Stimulated activated CD4-positive, alpha-beta T cell treated with anti-CD3 and anti-CD28 coated beads, Interleukin-4, amount 100 ng/mL, for 1 hour (primary cell): ENCODE measurements at regions not wholly inside any gene's neighbourhood (a gene's known extent, or its start where the extent isn't known, plus 50 kb on each side); places are given as distances from the start of the nearest gene placed in this dataset.
"Not testable (repeated sequence)": the region's sequence is repeated elsewhere in the genome, so short reads cannot be mapped to it uniquely, and the experiment has no call there.

Experiments used
- DNase-seq: peaks from one replicate; pipeline ENCODE4 v3.0.0-alpha.2; 2020

DNA sequence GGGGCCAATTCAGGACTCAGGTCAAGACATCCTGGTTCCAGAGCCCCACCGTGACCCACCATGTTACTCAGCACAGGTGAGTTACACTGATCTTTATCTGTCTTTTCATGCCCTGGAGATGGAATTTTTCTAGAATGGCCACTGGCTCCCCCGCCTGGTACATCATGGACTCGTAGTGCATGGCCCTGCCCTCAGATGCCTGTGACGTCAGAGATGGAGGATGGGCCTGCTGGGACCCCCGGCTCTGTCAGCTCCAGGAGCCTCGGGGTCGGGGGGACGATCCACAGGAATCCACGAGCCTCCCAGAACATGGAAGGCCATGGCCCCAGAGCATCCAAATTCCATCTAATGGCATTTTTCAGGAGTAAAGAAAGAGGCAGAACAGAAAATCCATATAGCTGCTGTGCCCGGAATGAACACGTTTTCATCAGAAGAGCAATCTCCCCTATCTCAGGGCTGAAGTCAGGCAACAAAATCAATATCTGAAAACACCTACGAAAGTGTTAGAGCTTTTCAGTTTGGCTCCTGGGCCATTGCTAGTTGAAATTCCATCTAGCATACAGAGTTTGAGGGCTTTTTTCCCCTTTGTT is 146.7 kb upstream of the SFSWAP start:
- DNase-seq: not testable (repeated sequence)

DNA sequence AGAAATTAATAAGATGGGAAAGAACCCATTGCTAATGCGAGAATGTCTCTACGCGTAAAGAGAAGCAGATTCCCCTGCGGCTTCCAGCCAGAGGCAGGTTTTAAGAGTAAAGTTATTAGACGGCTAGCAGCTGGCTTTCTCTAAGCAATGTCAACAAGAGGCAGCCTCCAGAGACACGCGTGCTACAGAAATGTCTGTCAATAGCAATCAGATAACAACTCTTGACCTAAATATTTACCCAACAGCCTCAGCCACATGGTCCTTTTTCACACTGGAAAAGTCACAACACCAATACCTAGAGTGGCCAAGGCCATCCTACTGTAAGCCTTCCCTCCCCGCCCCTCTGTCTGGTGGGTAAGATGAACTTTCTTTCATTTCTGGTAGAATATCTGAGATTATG is 146.0 kb upstream of the SFSWAP start:
- DNase-seq: no peak

DNA sequence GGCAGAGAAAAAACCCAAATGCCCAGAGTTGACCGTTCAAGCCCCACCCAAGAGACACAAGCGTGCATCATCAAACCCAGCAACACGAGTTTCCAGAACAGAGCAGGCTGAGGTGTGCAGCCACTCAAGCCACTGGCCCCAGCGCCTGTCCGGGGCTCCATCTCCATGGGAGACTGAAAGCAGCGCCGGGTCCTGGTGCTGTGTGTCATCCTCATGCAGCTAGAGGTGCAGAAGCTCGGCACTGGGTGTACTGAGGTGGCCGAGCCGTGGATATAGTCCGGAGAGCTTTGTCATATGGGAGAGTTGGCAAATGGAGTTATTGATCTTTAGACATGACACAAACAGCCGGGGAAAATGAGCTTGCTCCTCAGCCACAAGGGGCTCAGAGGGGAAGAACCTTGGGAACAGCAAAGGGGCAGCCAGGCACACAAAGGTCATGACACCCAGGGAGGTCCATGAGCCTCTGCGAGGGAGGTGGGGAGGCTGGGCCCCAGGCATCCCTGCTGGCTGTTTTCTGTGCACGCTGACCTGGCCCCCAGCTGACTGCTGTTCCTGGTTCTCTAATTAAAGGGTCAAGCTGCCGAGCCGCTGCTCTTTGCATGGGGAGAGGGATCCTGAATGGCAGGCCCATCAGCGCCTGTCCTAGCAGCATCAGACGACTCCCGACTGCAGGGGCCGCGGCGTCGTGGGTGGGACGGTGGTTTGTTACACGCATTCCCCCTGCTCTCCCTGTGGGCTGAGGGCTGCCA is 145.4 kb upstream of the SFSWAP start:
- DNase-seq: no peak

DNA sequence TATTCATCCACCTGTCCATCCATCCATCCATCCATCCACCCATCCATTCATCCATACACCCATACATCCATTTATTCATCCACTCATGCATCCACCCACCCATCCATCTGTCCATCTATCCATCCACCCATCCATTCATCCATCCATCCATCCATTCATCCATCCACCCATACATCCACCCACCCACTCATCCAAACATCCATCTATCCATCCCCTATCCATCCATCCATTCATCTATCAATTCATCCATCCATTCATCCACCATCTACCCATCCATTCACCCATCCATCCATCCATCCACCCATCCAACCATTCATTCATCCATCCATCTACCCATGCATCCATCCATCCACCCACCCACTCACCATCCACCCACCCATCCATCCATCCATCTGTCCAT is 142.6 kb upstream of the SFSWAP start:
- no peak for DNase-seq

DNA sequence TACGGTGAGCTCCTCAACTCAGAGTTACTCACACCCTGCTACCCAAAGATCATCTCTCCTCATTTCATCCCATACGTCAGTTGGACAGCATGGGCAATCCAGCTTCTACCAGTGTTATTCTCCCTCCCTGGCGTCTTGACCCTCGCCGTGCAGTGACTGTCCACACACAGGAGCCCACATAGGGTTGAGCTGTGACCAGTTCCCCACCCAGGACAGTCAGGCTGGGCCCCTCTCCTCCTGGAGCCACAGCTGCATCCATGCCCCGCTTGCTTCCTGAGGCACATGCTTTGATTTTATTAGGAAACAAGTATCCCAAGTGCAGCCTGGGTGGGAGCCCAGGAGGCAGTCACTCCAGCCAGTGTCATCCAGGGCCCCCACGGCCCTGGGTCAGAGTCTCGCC is 140.3 kb upstream of the SFSWAP start:
- no peak for DNase-seq

DNA sequence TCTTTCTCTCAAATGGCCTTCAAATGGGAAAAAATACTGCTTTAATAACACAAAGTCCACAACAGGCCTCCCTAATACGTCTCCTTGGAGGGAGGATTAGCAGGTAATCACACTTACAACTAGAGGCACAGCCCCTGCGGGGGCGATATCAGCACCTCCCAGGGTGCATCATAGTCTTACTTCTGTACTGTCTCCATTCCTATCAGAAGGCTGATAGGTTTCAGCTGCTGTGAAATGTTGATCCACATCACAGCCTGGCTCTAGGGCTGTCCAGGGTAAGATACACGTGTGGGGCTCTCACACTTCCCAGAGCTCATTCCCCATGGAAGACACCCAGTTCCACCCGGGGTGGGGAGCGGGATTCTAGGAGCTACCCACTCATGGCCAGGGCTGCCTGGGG is 139.1 kb upstream of the SFSWAP start:
- DNase-seq: no peak

DNA sequence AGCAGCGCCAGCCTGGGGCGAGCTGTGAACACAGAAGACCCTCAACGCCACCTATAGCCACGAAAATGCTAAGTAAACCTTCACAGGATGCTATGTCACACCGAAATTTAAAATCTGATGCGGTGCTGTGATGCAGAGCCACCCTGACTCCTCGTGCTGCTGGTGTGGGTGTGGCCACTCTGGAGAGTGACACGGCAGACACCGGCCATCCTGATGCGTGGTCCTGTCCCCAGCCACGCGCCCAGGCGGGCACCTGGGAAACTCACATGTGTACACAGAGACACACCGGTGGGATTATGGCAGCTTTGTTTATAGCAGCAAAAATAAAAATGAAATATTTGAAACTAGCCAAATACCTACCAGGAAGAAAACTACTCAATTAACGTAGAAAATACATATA is 138.3 kb upstream of the SFSWAP start:
- DNase-seq: no peak

DNA sequence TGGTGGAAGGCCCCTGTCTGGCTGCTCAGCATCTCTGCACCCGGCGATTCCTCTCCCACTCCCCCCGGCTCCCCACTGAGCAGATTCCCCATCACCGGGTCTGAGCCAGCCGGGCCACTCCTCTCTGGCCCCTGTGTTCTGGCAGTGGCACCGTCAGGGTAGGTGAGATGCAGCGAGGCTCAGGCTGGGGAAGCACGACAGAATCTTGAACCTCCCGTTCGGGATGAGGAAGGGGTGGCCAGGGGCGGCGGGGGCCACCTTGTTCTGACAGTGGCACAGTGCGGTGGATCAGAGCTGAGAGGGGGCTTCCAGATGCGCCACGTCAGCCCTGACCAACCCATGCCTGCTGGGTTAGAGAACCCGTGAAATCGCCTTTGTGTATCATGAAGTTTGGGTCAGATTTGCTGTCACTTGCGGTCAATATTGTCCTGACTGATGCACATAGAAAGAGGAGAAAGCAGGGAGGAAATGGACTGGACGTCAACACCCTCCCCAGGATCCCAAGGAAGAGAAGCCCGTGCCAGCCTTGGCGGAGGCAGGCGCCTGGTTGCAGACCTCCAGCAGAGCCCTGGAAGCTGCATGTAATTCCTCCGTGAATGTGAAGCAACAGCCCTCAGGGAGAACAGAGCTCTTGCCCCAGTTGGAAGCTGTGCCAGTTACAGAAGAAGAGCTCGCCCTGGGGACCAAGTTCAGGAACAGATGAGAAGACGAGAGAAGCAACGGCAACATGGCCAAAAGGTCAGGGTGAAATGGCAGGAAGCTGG is 137.1 kb upstream of the SFSWAP start:
- no peak for DNase-seq

DNA sequence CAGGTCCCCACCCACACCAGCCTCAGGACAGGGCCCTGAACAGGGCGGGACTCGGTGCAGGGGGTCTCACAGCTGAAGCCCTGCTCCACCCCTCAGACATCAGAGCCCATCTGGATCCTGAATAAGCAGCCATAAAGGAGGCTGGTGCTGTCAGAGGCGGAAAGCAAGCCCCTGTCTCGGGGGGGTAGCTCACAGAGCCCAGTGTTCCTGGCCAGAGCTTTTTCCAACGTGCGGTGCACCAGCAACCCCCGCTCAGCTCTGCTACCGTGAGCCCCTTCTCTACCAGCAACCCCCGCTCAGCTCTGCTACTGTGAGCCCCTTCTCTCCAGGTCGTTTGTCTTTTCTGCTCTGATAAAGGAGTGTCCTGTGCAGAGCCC is 136.5 kb upstream of the SFSWAP start:
- DNase-seq: no peak

DNA sequence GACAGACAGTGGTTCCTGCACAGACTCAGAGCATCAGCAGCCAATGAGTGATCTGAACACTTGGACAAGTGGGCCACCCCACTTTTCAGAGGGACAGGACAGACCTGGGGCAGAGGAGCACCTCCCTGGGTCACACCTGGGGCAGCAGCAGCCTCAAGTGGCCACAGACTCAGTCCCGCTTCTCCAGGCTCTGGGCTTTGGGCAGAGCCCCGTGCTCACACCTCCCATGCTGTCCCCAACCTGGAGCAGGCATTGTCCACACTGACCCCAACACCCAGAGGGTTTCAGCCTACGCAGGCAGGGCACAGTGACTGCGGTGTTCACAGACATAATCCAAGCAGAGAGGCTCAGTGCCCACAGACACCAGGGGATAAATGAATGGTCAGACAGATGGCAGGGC is 135.5 kb upstream of the SFSWAP start:
- no peak for DNase-seq

DNA sequence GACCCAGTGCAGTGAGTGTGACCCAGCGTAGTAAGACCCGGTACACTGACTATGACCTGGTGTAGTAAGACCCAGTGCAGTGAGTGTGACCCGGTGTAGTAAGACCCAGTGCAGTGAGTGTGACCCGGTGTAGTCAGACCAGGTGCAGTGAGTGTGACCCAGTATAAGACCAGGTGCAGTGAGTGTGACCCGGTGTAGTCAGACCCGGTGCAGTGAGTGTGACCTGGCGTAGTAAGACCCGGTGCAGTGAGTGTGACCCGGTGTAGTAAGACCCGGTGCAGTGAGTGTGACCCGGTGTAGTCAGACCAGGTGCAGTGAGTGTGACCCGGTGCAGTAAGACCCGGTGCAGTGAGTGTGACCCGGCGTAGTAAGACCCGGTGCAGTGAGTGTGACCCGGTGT is 134.2 kb upstream of the SFSWAP start:
- DNase-seq: peak; percentile 14

DNA sequence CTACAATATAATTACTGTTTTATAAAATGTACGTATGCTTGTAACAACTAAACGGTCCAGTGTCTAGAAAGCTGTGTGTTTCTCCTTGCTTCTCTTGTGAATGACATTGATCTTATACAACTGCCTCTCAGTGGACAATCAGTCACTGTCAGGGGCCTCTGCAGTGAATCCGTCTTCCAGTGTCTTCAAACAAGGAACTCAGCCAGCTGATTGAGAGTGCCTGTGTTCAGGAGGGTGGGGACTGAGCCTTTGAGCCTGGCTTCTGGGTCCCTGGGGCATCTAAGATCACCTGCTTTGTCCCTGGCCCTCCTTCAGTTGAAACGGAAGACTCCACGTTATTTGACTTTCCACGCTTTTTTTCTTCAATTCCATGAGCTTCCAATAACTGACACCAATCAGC is 133.1 kb upstream of the SFSWAP start:
- DNase-seq: no peak

DNA sequence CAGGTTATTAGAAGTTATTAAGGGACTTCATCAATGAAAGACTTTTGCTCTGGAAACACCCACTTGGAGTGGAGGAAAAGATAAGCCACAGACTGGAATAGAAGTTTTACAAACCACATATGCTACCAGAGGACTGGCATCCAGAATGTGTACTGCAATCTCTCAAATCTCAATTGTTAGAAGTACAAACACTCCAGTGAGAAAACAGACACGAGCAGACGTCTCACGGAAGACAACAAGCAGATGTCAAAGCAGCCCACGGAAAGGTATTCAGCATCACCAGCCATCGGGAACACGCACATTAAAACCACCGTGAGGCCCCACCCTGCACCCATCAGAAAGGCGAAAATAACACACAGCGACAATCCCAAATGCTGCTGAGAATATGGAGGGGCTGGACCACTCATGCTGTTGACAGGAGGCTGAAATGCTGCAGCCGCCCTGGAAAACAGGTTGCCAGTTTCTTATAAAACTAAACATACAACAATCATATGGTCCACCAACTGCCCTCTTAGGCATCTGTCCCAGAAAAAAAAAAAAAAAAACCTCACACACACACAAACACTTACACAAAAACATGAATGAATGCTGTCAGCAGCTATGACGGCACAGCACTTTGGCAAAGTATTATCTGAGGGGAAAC is 131.9 kb upstream of the SFSWAP start:
- no peak for DNase-seq

DNA sequence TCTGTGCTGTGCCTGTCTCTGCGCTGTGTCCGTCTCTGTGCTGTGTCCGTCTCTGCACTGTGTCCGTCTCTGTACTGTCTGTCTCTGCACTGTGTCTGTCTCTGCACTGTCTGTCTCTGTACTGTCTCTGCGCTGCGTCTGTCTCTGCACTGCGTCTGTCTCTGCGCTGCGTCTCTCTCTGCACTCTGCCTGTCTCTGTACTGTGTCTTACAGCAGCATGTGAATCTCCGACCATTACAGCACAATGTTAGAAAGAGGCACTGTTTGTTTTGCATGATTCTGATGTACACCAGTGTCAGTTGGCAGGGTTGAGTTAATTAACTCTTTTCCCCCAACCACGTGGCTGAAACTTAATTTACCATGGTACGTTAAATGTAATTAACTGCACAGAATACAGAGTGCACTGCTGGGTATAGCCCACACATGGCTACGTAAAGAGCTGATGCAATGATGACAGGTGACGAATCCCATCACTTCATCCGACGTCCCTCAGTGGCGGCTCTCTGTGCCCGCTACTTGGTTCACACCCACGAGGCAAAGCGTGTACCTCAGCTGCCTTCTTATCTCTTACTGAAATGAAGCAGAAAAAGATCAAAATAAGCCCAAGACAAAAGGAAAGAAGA is 127.7 kb upstream of the SFSWAP start:
- DNase-seq: no peak

DNA sequence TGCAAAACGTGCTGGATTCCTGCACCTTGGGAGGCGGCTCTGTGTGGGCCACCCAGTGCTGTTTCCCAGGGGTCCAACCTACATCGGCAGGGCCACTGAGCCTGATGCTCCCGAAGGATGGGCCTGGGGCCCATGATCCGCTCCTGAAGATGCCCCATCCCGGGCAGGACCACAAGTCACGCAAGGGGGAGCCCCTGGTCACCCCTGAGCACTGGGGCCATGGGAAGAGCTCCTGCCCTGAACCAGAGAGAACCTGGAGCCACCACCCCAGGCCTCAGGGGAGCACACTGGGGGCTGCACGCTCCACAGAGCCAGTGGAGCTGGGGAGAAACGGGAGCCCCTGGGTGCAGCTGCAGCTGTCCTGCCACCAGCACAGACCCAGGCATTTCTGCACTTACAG is 124.6 kb upstream of the SFSWAP start:
- DNase-seq: no peak

DNA sequence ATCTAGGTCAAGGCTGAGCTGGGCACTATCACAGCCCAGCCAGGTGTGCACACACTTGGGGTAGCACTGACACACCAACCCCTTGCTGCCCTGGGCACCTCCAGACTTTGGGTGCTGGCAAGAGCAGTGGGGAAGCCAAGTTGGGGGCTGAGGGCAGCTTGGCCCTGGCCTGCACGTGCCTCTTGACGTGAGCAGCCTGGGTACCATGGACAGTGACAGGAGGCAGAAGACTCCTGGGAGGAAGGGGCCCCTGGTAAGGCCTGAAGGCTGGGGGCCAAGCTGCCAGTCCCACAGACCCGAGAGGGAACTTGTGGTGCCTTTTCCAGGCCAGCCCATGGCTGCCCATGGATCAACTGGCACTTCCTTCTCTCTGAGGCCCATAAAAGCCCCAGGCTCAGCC is 124.1 kb upstream of the SFSWAP start:
- no peak for DNase-seq

DNA sequence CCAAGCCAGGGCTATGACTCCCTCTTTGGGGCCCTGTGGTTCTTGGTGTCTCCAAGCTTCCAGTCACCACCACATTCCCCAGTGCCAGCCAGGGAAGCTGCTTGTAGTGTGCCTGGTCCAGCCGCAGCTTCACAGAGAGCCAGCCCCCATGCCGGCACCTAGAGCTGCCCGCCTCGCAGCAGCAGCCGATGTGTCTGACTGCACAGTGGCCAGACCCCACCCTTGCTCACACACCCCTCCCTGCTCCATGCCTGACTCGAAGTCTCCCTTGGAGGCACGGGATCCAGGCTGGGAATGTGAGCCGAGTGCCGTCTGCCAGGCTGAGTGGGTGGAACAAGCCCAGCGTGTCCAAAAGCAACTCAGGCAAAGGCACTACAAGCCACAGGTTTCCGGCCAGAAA is 123.3 kb upstream of the SFSWAP start:
- DNase-seq: no peak

DNA sequence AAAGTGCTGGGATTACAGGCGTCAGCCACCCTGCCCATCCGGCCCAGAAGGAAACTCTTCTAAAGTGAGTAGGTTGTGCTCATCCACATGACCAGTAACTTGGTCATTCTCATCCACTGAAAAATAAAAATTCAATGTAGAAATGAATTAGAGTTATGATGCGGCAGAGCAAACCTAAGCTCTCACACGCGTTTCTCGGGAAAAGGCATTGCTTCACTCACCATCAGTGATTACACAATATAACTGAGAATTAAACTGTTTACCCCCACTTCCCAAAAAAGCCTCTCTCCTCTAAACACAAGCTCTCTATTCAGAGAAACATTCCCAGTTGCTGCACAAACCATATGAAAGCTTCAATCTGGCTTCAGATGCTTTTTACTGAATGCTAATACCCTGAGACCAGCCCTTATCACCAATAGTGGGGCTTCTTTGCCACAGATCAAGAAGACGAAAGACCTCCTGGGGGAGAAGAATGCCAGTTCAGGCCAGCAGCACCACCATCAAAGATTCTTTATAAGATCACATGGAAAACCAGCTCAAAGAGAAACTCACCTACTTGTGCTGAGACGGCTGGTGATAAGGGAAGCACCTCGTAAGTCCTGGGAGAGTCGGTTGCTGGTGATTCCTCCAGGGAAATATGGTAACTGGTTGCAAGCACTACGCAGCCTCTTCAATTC is 121.5 kb upstream of the SFSWAP start:
- no peak for DNase-seq

DNA sequence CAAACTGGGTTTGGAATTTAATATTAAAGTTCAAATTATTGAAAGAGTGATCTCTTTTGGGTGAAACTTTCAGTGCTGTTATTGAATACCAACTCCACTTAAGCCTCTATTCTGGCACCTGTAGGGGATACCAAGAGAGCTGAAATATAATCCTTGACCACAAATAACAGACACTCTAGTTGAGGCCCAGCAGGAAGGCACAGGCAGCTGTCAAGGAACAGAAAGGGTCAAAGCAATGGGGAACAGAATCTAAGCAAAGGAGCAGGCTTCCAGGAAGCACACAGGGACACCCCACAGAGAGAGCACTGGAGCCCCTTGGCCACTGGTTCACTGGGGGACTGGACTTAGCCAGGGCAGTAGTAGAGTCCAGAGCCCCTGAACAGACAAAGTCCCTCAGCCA is 120.9 kb upstream of the SFSWAP start:
- DNase-seq: no peak

DNA sequence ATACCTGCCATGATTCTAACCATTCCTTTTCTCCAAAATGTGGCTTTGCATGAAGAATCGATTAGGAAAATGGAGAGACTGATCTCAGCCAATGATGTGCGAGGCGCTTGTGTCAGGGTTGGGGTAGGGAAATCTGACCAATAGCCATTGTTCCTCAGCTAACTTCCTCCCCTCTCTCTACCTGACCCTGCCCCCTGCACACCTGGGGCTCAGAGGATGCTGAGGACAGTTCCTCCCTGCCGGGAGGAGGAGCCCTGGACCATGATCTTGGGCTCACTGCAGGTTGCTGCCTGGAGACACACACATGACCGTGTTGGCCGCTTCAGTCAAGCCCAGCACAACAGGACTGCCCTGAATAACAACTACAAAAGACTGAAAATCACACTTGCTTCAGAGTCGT is 119.8 kb upstream of the SFSWAP start:
- no peak for DNase-seq

DNA sequence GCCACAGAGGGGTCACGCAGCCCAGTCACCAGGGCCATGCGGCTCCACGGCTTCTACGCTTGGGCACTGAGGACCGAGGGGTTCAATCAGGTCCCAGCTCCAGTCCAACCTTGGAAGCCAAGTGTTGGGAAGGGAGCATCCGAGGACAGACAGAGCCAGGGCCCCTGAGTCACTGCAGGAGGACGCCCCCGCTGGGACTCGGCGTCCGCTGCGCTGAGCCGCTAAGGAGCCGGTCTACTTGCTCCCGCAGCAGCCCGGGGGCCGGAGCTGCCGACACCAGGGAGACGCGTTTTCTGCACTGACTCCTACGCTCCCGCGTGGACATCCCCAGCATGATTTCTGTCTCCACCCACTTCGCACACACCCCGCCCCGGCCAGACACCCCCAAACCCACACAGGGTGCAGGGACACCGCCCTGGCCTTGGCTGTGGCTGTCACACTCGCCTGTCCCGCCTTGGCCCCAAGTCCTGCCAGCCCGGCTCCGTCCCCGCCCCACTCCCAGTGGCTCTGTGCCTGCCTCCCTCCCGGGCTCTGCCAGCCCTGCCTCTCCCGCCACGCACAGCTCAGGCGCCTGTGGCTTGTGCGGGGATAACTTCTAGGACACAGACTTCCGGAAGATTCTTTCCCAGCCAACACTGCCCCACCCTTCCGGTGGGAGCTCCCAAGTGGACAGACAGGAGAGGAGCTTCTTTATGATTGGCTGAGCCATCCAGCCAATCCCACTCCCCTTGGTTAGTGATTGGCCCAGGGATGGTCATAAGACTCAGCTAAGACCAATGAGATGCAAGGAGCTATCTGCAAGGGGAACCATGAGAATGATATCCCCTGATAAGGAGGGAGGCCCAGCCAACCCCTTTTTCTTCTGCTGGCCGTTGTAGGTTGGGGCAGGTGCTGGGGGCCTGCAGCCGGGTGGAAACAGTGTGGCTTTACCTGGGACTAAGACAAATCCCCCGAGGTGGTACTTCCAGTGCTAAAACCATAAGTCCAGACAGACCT is 118.9 kb upstream of the SFSWAP start:
- no peak for DNase-seq

DNA sequence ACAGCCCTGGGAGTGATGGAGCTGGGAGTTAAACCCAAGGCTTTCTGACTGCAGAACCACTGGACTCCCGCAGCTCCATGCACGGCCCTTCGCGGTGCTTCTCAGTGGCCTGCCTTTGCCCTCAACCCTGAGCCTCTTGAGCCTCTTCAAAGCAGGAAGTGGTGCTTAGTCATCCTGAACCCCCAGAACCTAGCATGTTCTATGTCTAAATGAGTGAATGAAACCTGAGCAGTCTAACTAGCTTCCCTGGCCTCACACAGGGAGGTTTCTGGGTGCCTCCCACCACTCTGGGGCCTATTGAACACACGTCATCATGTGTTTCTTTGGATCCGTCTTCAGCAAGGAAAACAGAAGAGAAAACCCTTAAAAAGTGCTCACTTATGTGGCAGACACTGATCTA is 117.9 kb upstream of the SFSWAP start:
- DNase-seq: no peak
